ENCODE measurements at regions not wholly inside any gene's neighbourhood (a gene's known extent, or its start where the extent isn't known, plus 50 kb on each side); places are given as distances from the start of the nearest gene placed in this dataset.
A peak's percentile ranks its signal among the peaks of the same experiment; 100 is the strongest.

- in situ Hi-C loops (cut with HindIII; ENCODE audit: low pct_unique_long_range_greater_than_20kb, low sequenced_read_pairs): no loop called here
- DNase-seq (ENCODE audit: low read depth): peak; percentile 21
These were observed 97.4 kb upstream of the STK17B start for GRCh38 chr2:196268538-196269338.

- DNase-seq (ENCODE audit: low read depth): no peak
- in situ Hi-C loops (cut with HindIII; ENCODE audit: low pct_unique_long_range_greater_than_20kb, low sequenced_read_pairs): no loop called here
These were observed 100.4 kb upstream of the STK17B start for GRCh38 chr2:196271795-196272194.

GRCh38 chr2:196274387-196274809 is 103.0 kb upstream of the STK17B start:
- in situ Hi-C loops (cut with HindIII; ENCODE audit: low pct_unique_long_range_greater_than_20kb, low sequenced_read_pairs): no loop called here
- DNase-seq (ENCODE audit: low read depth): no peak

- no peak for DNase-seq (ENCODE audit: low read depth)
- in situ Hi-C loops (cut with HindIII; ENCODE audit: low pct_unique_long_range_greater_than_20kb, low sequenced_read_pairs): no loop called here
These were observed 104.4 kb upstream of the STK17B start for GRCh38 chr2:196275646-196276352.

- no peak for DNase-seq (ENCODE audit: low read depth)
- in situ Hi-C loops (cut with HindIII; ENCODE audit: low pct_unique_long_range_greater_than_20kb, low sequenced_read_pairs): no loop called here
These were observed 105.0 kb upstream of the STK17B start for GRCh38 chr2:196276421-196276820.

GRCh38 chr2:196277002-196277401 is 105.6 kb upstream of the STK17B start:
- in situ Hi-C loops (cut with HindIII; ENCODE audit: low pct_unique_long_range_greater_than_20kb, low sequenced_read_pairs): no loop called here
- DNase-seq (ENCODE audit: low read depth): no peak

- in situ Hi-C loops (cut with HindIII; ENCODE audit: low pct_unique_long_range_greater_than_20kb, low sequenced_read_pairs): no loop called here
- no peak for DNase-seq (ENCODE audit: low read depth)
These were observed 107.1 kb upstream of the STK17B start for GRCh38 chr2:196278491-196278911.

- in situ Hi-C loops (cut with HindIII; ENCODE audit: low pct_unique_long_range_greater_than_20kb, low sequenced_read_pairs): no loop called here
- no peak for DNase-seq (ENCODE audit: low read depth)
These were observed 108.2 kb upstream of the STK17B start for GRCh38 chr2:196279541-196279940.

- DNase-seq (ENCODE audit: low read depth): no peak
- in situ Hi-C loops (cut with HindIII; ENCODE audit: low pct_unique_long_range_greater_than_20kb, low sequenced_read_pairs): no loop called here
These were observed 112.9 kb upstream of the STK17B start for GRCh38 chr2:196284144-196284844.

- no peak for DNase-seq (ENCODE audit: low read depth)
- in situ Hi-C loops (cut with HindIII; ENCODE audit: low pct_unique_long_range_greater_than_20kb, low sequenced_read_pairs): no loop called here
These were observed 113.6 kb upstream of the STK17B start for GRCh38 chr2:196284866-196285557.

GRCh38 chr2:196286821-196287220 is 115.4 kb upstream of the STK17B start:
- no peak for DNase-seq (ENCODE audit: low read depth)
- in situ Hi-C loops (cut with HindIII; ENCODE audit: low pct_unique_long_range_greater_than_20kb, low sequenced_read_pairs): no loop called here

- no peak for DNase-seq (ENCODE audit: low read depth)
- in situ Hi-C loops (cut with HindIII; ENCODE audit: low pct_unique_long_range_greater_than_20kb, low sequenced_read_pairs): no loop called here
These were observed 116.1 kb upstream of the STK17B start for GRCh38 chr2:196287523-196287922.

- in situ Hi-C loops (cut with HindIII; ENCODE audit: low pct_unique_long_range_greater_than_20kb, low sequenced_read_pairs): no loop called here
- no peak for DNase-seq (ENCODE audit: low read depth)
These were observed 116.7 kb upstream of the STK17B start for GRCh38 chr2:196288006-196288538.

GRCh38 chr2:196289000-196289399 is 117.6 kb upstream of the STK17B start:
- in situ Hi-C loops (cut with HindIII; ENCODE audit: low pct_unique_long_range_greater_than_20kb, low sequenced_read_pairs): no loop called here

GRCh38 chr2:196290136-196290535 is 118.8 kb upstream of the STK17B start:
- no peak for DNase-seq (ENCODE audit: low read depth)
- in situ Hi-C loops (cut with HindIII; ENCODE audit: low pct_unique_long_range_greater_than_20kb, low sequenced_read_pairs): loop anchor here (10.0 kb wide), 1 partner anchor 215 kb away; no protein-coding TSS in a partner anchor

More at GRCh38 chr2:196289000-196289399, 117.6 kb upstream of the STK17B start:
- no peak for DNase-seq (ENCODE audit: low read depth)

- no peak for DNase-seq (ENCODE audit: low read depth)
- in situ Hi-C loops (cut with HindIII; ENCODE audit: low pct_unique_long_range_greater_than_20kb, low sequenced_read_pairs): loop anchor here (10.0 kb wide), 1 partner anchor 216 kb away; no protein-coding TSS in a partner anchor
These were observed 119.2 kb upstream of the STK17B start for GRCh38 chr2:196290569-196290968.

GRCh38 chr2:196291426-196291825 is 120.0 kb upstream of the STK17B start:
- in situ Hi-C loops (cut with HindIII; ENCODE audit: low pct_unique_long_range_greater_than_20kb, low sequenced_read_pairs): loop anchor here (10.0 kb wide), 1 partner anchor 217 kb away; no protein-coding TSS in a partner anchor
- DNase-seq (ENCODE audit: low read depth): no peak

All from Caki2 (cell line).